ENCODE measurements at regions not wholly inside any gene's neighbourhood (a gene's known extent, or its start where the extent isn't known, plus 50 kb on each side); places are given as distances from the start of the nearest gene placed in this dataset.
"Not testable (repeated sequence)": the region's sequence is repeated elsewhere in the genome, so short reads cannot be mapped to it uniquely, and the experiment has no call there.

GRCh38 chr6:90362318-90362717, 65.7 kb upstream of the BACH2 start:
- Histone ChIP-seq H3K9ac (ENCODE audit: insufficient read length, low read depth) (no peak overlapping the region), H3K4me1 (ENCODE audit: insufficient read depth, insufficient read length) (no peaks in the 10 kb centered on the region), H3K4me3 (ENCODE audit: insufficient read length, low read depth) (no peak overlapping the region), H3K27me3 (ENCODE audit: insufficient read depth, insufficient read length) (no peaks in the 10 kb centered on the region), H3K36me3 (ENCODE audit: insufficient read depth, insufficient read length, low read length) (no peaks in the 10 kb centered on the region), H3K9me3 (ENCODE audit: insufficient read depth, low read length) (no peaks in the 10 kb centered on the region)
- no peak for TF ChIP-seq YY1 (IDR thresholded peaks at IDR 0.05; ENCODE audit: insufficient read depth, insufficient read length)
- no peak for TF ChIP-seq SUZ12 (IDR thresholded peaks at IDR 0.05; ENCODE audit: extremely low read depth, insufficient read depth, insufficient read length)
- TF ChIP-seq ZNF274 (IDR thresholded peaks at IDR 0.05; ENCODE audit: low read depth, low read length): no peak
- no peak for DNase-seq (ENCODE audit: low read depth, low spot score)

DNA sequence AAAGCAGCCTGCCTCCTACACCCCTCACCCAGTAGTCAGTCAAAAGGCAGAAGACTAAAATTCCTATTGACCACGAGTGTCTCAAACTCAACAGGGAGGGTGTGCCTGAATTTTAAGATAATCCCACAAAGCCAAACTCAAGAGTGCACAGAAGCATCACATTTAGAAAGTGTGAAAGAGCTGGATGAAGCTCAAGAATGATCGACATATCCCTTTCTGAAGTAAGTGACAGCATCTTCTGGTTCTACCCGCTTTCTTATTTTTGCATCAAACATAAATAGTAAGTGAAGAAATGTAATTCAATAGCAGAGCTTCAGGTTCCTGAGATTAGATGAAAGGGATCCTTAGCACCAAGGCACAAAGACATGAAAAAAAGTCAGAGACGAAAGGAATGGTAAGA, 64.5 kb upstream of the BACH2 start:
- no peaks in the 10 kb centered on the region for H3K27me3 ChIP-seq (ENCODE audit: insufficient read depth, insufficient read length)
- H3K36me3 ChIP-seq (ENCODE audit: insufficient read depth, insufficient read length, low read length): no peaks in the 10 kb centered on the region
- no peaks in the 10 kb centered on the region for H3K4me1 ChIP-seq (ENCODE audit: insufficient read depth, insufficient read length)
- H3K9me3 ChIP-seq (ENCODE audit: insufficient read depth, low read length): no peaks in the 10 kb centered on the region
- TF ChIP-seq YY1 (IDR thresholded peaks at IDR 0.05; ENCODE audit: insufficient read depth, insufficient read length): no peak
- no peak overlapping the region for H3K4me3 ChIP-seq (ENCODE audit: insufficient read length, low read depth)
- DNase-seq (ENCODE audit: low read depth, low spot score): no peak
- no peak overlapping the region for H3K9ac ChIP-seq (ENCODE audit: insufficient read length, low read depth)

DNA sequence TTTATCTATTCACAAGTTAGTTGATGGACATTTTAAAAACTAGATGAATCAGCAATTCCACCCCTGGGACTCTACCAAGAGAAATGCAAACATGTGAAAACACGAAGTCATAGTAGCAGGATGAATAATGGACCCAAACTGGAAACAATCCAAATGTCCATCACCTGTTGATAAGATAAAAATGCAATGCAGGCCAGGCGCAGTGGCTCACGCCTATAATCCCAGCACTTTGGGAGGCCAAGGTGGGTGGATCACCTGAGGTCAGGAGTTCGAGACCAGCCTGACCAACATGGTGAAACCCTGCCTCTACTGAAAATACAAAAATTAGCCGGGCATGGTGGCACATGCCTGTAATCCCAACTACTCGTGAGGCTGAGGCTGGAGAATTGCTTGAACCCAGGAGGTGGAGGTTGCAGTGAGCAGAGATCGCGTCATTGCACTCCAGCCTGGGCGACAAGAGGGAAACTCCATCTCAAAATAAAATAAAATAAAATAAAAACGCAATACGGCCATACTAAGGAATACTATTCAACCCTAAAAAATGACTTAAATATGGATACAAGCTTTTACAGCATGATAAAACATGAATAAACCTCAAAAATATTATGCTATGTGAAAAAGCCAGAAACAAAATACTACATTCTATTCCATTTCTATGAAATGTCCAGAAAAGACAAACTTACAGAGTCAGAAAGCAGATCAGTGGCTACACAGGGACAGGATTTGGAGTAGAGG, 61.6 kb upstream of the BACH2 start:
- H3K4me1 ChIP-seq (ENCODE audit: insufficient read depth, insufficient read length); H3K9me3 ChIP-seq (ENCODE audit: insufficient read depth, low read length); H3K36me3 ChIP-seq (ENCODE audit: insufficient read depth, insufficient read length, low read length); H3K9ac ChIP-seq (ENCODE audit: insufficient read length, low read depth); DNase-seq (ENCODE audit: low read depth, low spot score); H3K4me3 ChIP-seq (ENCODE audit: insufficient read length, low read depth); H3K27me3 ChIP-seq (ENCODE audit: insufficient read depth, insufficient read length): not testable (repeated sequence)

DNA sequence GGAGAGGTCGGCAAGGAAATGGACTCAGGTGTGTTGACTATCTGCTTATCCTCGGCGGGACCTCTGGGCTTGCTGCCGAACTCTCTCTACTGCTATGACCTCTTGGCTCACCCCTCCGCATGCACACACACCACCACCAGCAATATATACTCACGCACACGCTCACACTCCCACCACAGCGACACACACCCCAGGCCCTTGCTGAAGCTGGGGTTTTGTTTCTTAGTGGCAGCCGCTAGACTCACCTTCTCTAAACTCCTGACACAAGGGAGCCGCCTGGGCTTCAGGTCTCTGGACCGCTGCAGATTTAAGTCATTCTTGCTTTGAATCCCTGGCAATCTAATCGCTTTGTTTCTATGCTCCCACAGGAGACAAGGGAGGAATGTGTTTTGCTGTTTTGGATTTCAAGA, 59.4 kb upstream of the BACH2 start:
- Histone ChIP-seq H3K36me3 (ENCODE audit: insufficient read depth, insufficient read length, low read length) (no peaks in the 10 kb centered on the region), H3K27me3 (ENCODE audit: insufficient read depth, insufficient read length) (no peaks in the 10 kb centered on the region), H3K9ac (ENCODE audit: insufficient read length, low read depth) (no peak overlapping the region), H3K4me1 (ENCODE audit: insufficient read depth, insufficient read length) (no peaks in the 10 kb centered on the region), H3K9me3 (ENCODE audit: insufficient read depth, low read length) (no peaks in the 10 kb centered on the region), H3K4me3 (ENCODE audit: insufficient read length, low read depth) (no peak overlapping the region)
- TF ChIP-seq SUZ12 (IDR thresholded peaks at IDR 0.05; ENCODE audit: extremely low read depth, insufficient read depth, insufficient read length) (no peak), YY1 (IDR thresholded peaks at IDR 0.05; ENCODE audit: insufficient read depth, insufficient read length) (no peak)
- no peak for DNase-seq (ENCODE audit: low read depth, low spot score)

GRCh38 chr6:90354961-90355360, 58.3 kb upstream of the BACH2 start:
- no peak overlapping the region for H3K9ac ChIP-seq (ENCODE audit: insufficient read length, low read depth)
- H3K36me3 ChIP-seq (ENCODE audit: insufficient read depth, insufficient read length, low read length): no peaks in the 10 kb centered on the region
- no peaks in the 10 kb centered on the region for H3K27me3 ChIP-seq (ENCODE audit: insufficient read depth, insufficient read length)
- DNase-seq (ENCODE audit: low read depth, low spot score): no peak
- TF ChIP-seq ZNF274 (IDR thresholded peaks at IDR 0.05; ENCODE audit: low read depth, low read length) (no peak), YY1 (IDR thresholded peaks at IDR 0.05; ENCODE audit: insufficient read depth, insufficient read length) (no peak)
- H3K4me3 ChIP-seq (ENCODE audit: insufficient read length, low read depth): no peak overlapping the region
- H3K4me1 ChIP-seq (ENCODE audit: insufficient read depth, insufficient read length): no peaks in the 10 kb centered on the region
- no peaks in the 10 kb centered on the region for H3K9me3 ChIP-seq (ENCODE audit: insufficient read depth, low read length)

DNA sequence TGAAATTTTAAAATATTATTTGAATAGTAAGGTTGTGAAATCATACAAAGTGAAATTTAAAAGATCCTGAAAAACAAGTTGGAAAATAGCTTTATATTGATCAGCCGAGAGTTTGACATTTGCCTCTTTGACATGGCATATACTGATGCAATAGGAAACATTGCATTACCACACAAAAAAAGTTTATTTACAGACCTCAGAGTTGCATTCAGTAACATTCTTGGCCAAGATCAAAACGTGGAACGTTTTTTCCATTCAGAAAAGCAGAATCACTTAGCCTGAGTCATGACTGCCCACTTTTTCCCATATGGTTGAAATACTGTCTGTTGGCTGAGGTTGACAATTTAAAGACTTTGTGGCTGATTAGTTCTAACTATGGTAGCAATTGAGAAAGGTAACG, 55.1 kb upstream of the BACH2 start:
- H3K4me3 ChIP-seq (ENCODE audit: insufficient read length, low read depth): no peak overlapping the region
- TF ChIP-seq ZNF274 (IDR thresholded peaks at IDR 0.05; ENCODE audit: low read depth, low read length) (no peak), SUZ12 (IDR thresholded peaks at IDR 0.05; ENCODE audit: extremely low read depth, insufficient read depth, insufficient read length) (no peak), YY1 (IDR thresholded peaks at IDR 0.05; ENCODE audit: insufficient read depth, insufficient read length) (no peak)
- no peaks in the 10 kb centered on the region for H3K9me3 ChIP-seq (ENCODE audit: insufficient read depth, low read length)
- no peak overlapping the region for H3K9ac ChIP-seq (ENCODE audit: insufficient read length, low read depth)
- no peaks in the 10 kb centered on the region for H3K4me1 ChIP-seq (ENCODE audit: insufficient read depth, insufficient read length)
- no peaks in the 10 kb centered on the region for H3K27me3 ChIP-seq (ENCODE audit: insufficient read depth, insufficient read length)
- no peaks in the 10 kb centered on the region for H3K36me3 ChIP-seq (ENCODE audit: insufficient read depth, insufficient read length, low read length)
- DNase-seq (ENCODE audit: low read depth, low spot score): no peak

DNA sequence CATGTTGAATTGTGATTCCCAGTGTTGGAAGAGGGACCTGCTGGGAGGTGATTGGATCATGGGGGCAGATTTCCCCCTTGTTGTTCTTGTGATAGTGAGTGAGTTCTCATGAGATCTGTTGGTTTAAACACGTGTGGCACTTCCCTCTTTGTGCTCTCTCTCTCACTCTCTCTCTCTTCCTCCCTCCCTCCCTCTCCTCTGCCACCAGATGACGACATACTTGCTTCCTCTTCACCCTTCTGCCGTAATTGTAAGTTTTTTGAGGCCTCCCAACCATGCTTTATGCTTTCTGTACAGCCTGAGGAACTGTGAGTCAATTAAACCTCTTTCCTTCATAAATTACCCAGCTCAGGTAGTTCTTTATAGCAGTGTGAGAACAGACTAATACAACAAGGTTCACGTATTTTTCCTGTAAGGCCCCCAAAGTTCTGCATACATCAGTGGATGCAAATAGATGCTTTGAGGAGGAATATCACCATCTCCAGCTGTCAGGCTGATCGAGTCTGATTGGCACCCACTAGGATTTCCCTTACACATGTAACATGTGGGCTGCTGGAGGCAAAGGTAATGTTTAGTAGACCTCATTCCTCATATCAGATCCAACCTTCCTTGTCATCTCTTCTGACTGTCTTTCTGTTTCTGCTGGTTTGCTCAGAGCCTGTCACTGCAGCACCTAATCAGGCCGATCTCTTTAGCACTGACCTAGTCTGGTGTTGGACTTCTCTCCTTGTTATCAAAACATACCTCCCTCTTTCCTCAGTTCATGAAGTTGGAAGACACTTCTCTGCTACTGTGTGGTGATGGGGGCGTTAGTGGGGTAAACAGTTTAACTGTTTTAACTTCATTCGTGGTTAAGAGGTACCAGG, 54.3 kb upstream of the BACH2 start:
- Histone ChIP-seq H3K4me1 (ENCODE audit: insufficient read depth, insufficient read length) (no peaks in the 10 kb centered on the region), H3K9me3 (ENCODE audit: insufficient read depth, low read length) (no peaks in the 10 kb centered on the region), H3K27me3 (ENCODE audit: insufficient read depth, insufficient read length) (no peaks in the 10 kb centered on the region), H3K9ac (ENCODE audit: insufficient read length, low read depth) (no peak overlapping the region), H3K4me3 (ENCODE audit: insufficient read length, low read depth) (no peak overlapping the region), H3K36me3 (ENCODE audit: insufficient read depth, insufficient read length, low read length) (no peaks in the 10 kb centered on the region)
- TF ChIP-seq YY1 (IDR thresholded peaks at IDR 0.05; ENCODE audit: insufficient read depth, insufficient read length) (no peak), ZNF274 (IDR thresholded peaks at IDR 0.05; ENCODE audit: low read depth, low read length) (no peak), SUZ12 (IDR thresholded peaks at IDR 0.05; ENCODE audit: extremely low read depth, insufficient read depth, insufficient read length) (no peak)
- no peak for DNase-seq (ENCODE audit: low read depth, low spot score)
